K562 (cell line): ENCODE measurements at regions not wholly inside any gene's neighbourhood (a gene's known extent, or its start where the extent isn't known, plus 50 kb on each side); places are given as distances from the start of the nearest gene placed in this dataset.

Experiments
- ATAC-seq: fragments of 200-7000 bp; cut with Tn5 transposase; 3 replicates; pipeline ENCODE4 v1.9.1; 2020; ENCODE audit warnings: moderate library complexity
- BruUV-seq: library from RNA; stranded (reverse); fragments of 400-500 nt; replicated peaks from 2 replicates; lab custom pipeline; 2021; lab: Mats Ljungman, UMichigan
- CTCF ChIA-PET: fragments of 300-600 bp; formaldehyde crosslinking; extraction: SDS; loops from one replicate; lab custom pipeline; 2021; ENCODE audit warnings: low intra/inter-chr PET ratio; lab: Yijun Ruan, JAX
- POLR2A ChIA-PET: fragments of 300-600, 350-650 bp; sonication (Branson Sonifier 250); formaldehyde crosslinking; extraction: SDS; loops from one replicate; lab custom pipeline; 2021; ENCODE audit warnings: antibody characterized with exemption, inconsistent platforms; lab: Yijun Ruan, JAX
- DNase-seq, 4 experiments: peaks; one replicate each; pipeline versions ENCODE4 v3.0.0 to v3.0.0-alpha.2; 2011 to 2018; ENCODE audit warnings: low spot score in 3 of 4, mixed read lengths in 3 of 4; ENCODE audit errors: extremely low read depth in 1 of 4
- FAIRE-seq: peaks from 2 replicates; lab custom pipeline; 2011; peaks lifted over from hg19 to GRCh38; lab: Jason Lieb, UNC
- H2AFZ ChIP-seq: 2 replicates; pipeline ENCODE4 v1.6.0; 2011; ENCODE audit warnings: low read depth, low read length, control low read depth, inconsistent platforms
- H3K27ac ChIP-seq: fragments of 200-600 bp; 3 replicates; pipeline ENCODE4 v1.8.0; 2011; ENCODE audit warnings: low read depth, mild to moderate bottlenecking, control low read depth, inconsistent platforms, low read length, moderate library complexity, mixed read lengths; ENCODE audit errors: extremely low read depth
- H3K27me3 ChIP-seq, 2 experiments: fragments of 300-600 bp in 1 of 2; 2 replicates in 1 of 2; 3 replicates in 1 of 2; pipeline versions ENCODE4 v1.6.0 to v1.8.0; 2011; ENCODE audit warnings: inconsistent platforms in 2 of 2, low read length in 2 of 2, mild to moderate bottlenecking in 1 of 2, mixed read lengths in 1 of 2, moderate library complexity in 1 of 2; ENCODE audit not compliant: control insufficient read depth in 2 of 2, insufficient read depth in 2 of 2
- H3K36me3 ChIP-seq: fragments of 300-600 bp; 3 replicates; pipeline ENCODE4 v1.8.0; 2011; ENCODE audit warnings: mild to moderate bottlenecking, low read length, inconsistent platforms; ENCODE audit not compliant: control insufficient read depth, insufficient read depth
- H3K4me1 ChIP-seq, 2 experiments: fragments of 200-600 bp in 1 of 2; replicated peaks in 1 of 2; 2 replicates in 1 of 2; 3 replicates in 1 of 2; pipeline versions ENCODE4 v1.5.1 to v1.8.0; 2011; ENCODE audit warnings: inconsistent platforms in 2 of 2, low read length in 2 of 2, mild to moderate bottlenecking in 1 of 2, mixed read lengths in 1 of 2, moderate library complexity in 1 of 2; ENCODE audit not compliant: control insufficient read depth in 2 of 2, insufficient read depth in 2 of 2
- H3K4me2 ChIP-seq: 2 replicates; pipeline ENCODE4 v1.6.1; 2011; ENCODE audit warnings: low read length, control low read depth, inconsistent platforms, mixed read lengths; ENCODE audit not compliant: insufficient read depth
- H3K4me3 ChIP-seq: fragments of 200-600 bp; sonication (generic), shearing (Covaris generic); 2 replicates; pipeline ENCODE4 v1.5.1; 2016; ENCODE audit warnings: control low read depth, inconsistent platforms
- H3K79me2 ChIP-seq: fragments of 200-600 bp; 3 replicates; pipeline ENCODE4 v1.8.0; 2011; ENCODE audit warnings: low read length, inconsistent platforms; ENCODE audit not compliant: control insufficient read depth, insufficient read depth
- H3K9ac ChIP-seq, 2 experiments: 2 replicates each; pipeline versions ENCODE4 v1.6.0 to v1.6.1; 2011; ENCODE audit warnings: low read depth in 2 of 2, low read length in 2 of 2, control low read depth in 1 of 2, inconsistent platforms in 1 of 2, mild to moderate bottlenecking in 1 of 2, mixed read lengths in 1 of 2; ENCODE audit not compliant: insufficient read depth in 1 of 2
- H3K9me1 ChIP-seq: one replicate; pipeline ENCODE4 v1.6.0; 2011; ENCODE audit warnings: inconsistent platforms, mild to moderate bottlenecking, low read length, moderate library complexity; ENCODE audit not compliant: control insufficient read depth, insufficient read depth
- H3K9me3 ChIP-seq: replicated peaks from 2 replicates; pipeline ENCODE4 v1.5.1; 2011; ENCODE audit warnings: low read depth, low read length, inconsistent platforms; ENCODE audit not compliant: control insufficient read depth, insufficient read depth
- H4K20me1 ChIP-seq: replicated peaks from 2 replicates; pipeline ENCODE4 v1.6.1; 2011; ENCODE audit warnings: low read length, inconsistent platforms, mixed read lengths; ENCODE audit not compliant: control insufficient read depth, insufficient read depth
- BCL6 ChIP-seq: fragments of 250-450 bp; sonication (Bioruptor Pico); IDR thresholded peaks from 2 replicates; pipeline ENCODE4 v1.4.0; 2020
- CBFA2T2 ChIP-seq: fragments of 450-650 bp; conservative IDR thresholded peaks from 2 replicates; pipeline ENCODE4 v1.6.1; 2017; ENCODE audit warnings: mild to moderate bottlenecking
- FOXJ3 ChIP-seq: sonication (generic); formaldehyde crosslinking; IDR thresholded peaks from 2 replicates; pipeline ENCODE4 v1.4.0; 2020; ENCODE audit warnings: mild to moderate bottlenecking, missing genetic modification reagents
- HNRNPLL ChIP-seq: fragments of 200-400 bp; formaldehyde crosslinking; IDR thresholded peaks from 2 replicates; pipeline ENCODE4 v1.6.1; 2017; ENCODE audit warnings: low read length, low read depth, mild to moderate bottlenecking; ENCODE audit not compliant: poor library complexity, severe bottlenecking
- LEF1 ChIP-seq: fragments of 450-650 bp; IDR thresholded peaks from 2 replicates; pipeline ENCODE4 v1.6.1; 2016; ENCODE audit warnings: mild to moderate bottlenecking
- NFIC ChIP-seq: fragments of 450-650 bp; IDR thresholded peaks from 2 replicates; pipeline ENCODE4 v1.6.1; 2017; ENCODE audit warnings: mild to moderate bottlenecking, inconsistent platforms
- NFIX ChIP-seq: fragments of 250-450 bp; sonication (Bioruptor Pico); IDR thresholded peaks from 2 replicates; pipeline ENCODE4 v1.4.0; 2020; ENCODE audit warnings: low read depth, mild to moderate bottlenecking, moderate library complexity
- POU5F1 ChIP-seq: fragments of 150-350 bp; IDR thresholded peaks from 2 replicates; pipeline ENCODE4 v1.6.1; 2014; ENCODE audit warnings: borderline replicate concordance, low read length, low read depth, mild to moderate bottlenecking; ENCODE audit not compliant: partially characterized antibody
- RFX7 ChIP-seq: fragments of 250-450 bp; sonication (Bioruptor Pico); IDR thresholded peaks from 2 replicates; pipeline ENCODE4 v1.5.1; 2021; ENCODE audit warnings: mild to moderate bottlenecking
- ZNF134 ChIP-seq: fragments of 250-450 bp; sonication (Bioruptor Pico); conservative IDR thresholded peaks from 2 replicates; pipeline ENCODE4 v1.4.0; 2020
- ZNF140 ChIP-seq: fragments of 250-450 bp; sonication (Bioruptor Pico); IDR thresholded peaks from 2 replicates; pipeline ENCODE4 v1.8.0; 2021; ENCODE audit warnings: moderate library complexity, mild to moderate bottlenecking, inconsistent platforms
- WGBS: fragments of 100-300 bp; shearing (Covaris generic); methylation state at CpG from one replicate; pipeline ENCODE4 v1.1.6; 2016; ENCODE audit warnings: low coverage, mixed read lengths; ENCODE audit not compliant: insufficient coverage; ENCODE audit errors: missing lambda C conversion rate; 5-methylcytosine and 5-hydroxymethylcytosine counted together
- in situ Hi-C: fragments of 300-500 bp; cut with MboI; formaldehyde crosslinking; loops from 4 replicates; pipeline ENCODE4 v1.15.0; 2018; ENCODE audit warnings: inconsistent platforms, mixed read lengths
- intact Hi-C: fragments of 100-400 bp; cut with micrococcal nuclease; formaldehyde crosslinking; loops from 2 replicates; pipeline ENCODE4 v1.14.2; 2022
- TF ChIP-seq, protein P1 (sequence below): fragments of 450-650 bp; formaldehyde crosslinking; IDR thresholded peaks from 2 replicates; pipeline ENCODE4 v1.4.0; 2022; ENCODE audit warnings: missing genetic modification characterization

GRCh38 chr1:168903237-168903830 is 174.3 kb upstream of the DPT start:
- no TSS peak for BruUV-seq
- ChIA-PET CTCF (interaction anchor here (0.7 kb wide), 1 partner anchor 558 kb away, joined by 3 read pairs; no protein-coding TSS in a partner anchor), POLR2A (interaction anchor here (0.6 to 1.3 kb wide), 2 partner anchors 17 to 21 kb away, joined by 3 read pairs; no protein-coding TSS in a partner anchor)
- Histone ChIP-seq H3K4me1 (no peaks in the 10 kb centered on the region), H2AFZ (no peak overlapping the region), H3K9me1 (no peaks in the 10 kb centered on the region), H3K27me3 (no peaks in the 10 kb centered on the region), H3K36me3 (no peaks in the 10 kb centered on the region), H3K4me2 (no peak overlapping the region), H3K9me3 (no peaks in the 10 kb centered on the region), H4K20me1 (no peaks in the 10 kb centered on the region), H3K9ac (no peak overlapping the region), H3K79me2 (no peaks in the 10 kb centered on the region), H3K27ac (no peak overlapping the region), H3K4me3 (no peak overlapping the region)
- FAIRE-seq = no peak
- ATAC-seq = no peak
- no peak for DNase-seq
- intact Hi-C loops (no loop called here), in situ Hi-C loops (no loop called here)
- TF ChIP-seq NFIX (CRISPR knock-in tag) = peak; percentile 96
- peak; percentile 97 for TF ChIP-seq NFIC
- no peak for TF ChIP-seq ZNF134 (CRISPR knock-in tag)
- WGBS = 3% methylated on average over 2 of the region's 2 CpGs

DNA sequence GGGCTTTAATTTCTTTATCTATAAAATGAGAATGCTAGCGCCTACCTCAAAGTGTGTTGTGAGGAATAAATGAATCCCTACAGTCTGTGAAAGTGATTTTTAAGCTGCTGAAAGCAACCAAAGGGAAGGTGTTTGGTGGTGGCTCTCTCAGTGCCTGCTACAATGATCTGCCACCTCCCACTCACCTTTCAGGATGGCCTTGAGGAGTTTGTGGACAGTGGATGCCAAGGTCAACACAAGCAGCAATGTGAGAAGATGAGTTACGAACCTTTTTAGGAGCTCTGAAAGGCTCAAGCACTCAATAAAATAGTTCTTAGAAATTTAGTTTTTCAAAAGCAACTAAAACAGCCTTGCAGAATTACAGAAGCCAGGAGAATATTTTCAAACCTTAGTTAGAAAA is 176.6 kb upstream of the DPT start:
- intact Hi-C loops (no loop called here), in situ Hi-C loops (no loop called here)
- WGBS = 0% methylated on average over 2 of the region's 2 CpGs
- Histone ChIP-seq H3K4me3 (no peak overlapping the region), H3K27me3 (no peaks in the 10 kb centered on the region), H3K27ac (no peak overlapping the region), H3K36me3 (no peaks in the 10 kb centered on the region), H3K4me2 (no peak overlapping the region), H3K9me3 (no peaks in the 10 kb centered on the region), H3K9ac (no peak overlapping the region), H3K9me1 (no peaks in the 10 kb centered on the region), H4K20me1 (no peaks in the 10 kb centered on the region), H3K4me1 (no peaks in the 10 kb centered on the region), H3K79me2 (no peaks in the 10 kb centered on the region), H2AFZ (no peak overlapping the region)
- POLR2A ChIA-PET = interaction anchor here (0.6 kb wide), 1 partner anchor 165 kb away, joined by 3 read pairs; no protein-coding TSS in a partner anchor
- no TSS peak for BruUV-seq
- FAIRE-seq (no peak), ATAC-seq (no peak), DNase-seq (no peak)
- CTCF ChIA-PET = no interaction called here
- TF ChIP-seq RFX7 = no peak
- no peak for TF ChIP-seq BCL6 (CRISPR knock-in tag)
- TF ChIP-seq FOXJ3 (CRISPR knock-in tag) = no peak
- no peak for TF ChIP-seq CBFA2T2
- TF ChIP-seq HNRNPLL = no peak
- TF ChIP-seq POU5F1 = no peak
- TF ChIP-seq, protein P1, sequence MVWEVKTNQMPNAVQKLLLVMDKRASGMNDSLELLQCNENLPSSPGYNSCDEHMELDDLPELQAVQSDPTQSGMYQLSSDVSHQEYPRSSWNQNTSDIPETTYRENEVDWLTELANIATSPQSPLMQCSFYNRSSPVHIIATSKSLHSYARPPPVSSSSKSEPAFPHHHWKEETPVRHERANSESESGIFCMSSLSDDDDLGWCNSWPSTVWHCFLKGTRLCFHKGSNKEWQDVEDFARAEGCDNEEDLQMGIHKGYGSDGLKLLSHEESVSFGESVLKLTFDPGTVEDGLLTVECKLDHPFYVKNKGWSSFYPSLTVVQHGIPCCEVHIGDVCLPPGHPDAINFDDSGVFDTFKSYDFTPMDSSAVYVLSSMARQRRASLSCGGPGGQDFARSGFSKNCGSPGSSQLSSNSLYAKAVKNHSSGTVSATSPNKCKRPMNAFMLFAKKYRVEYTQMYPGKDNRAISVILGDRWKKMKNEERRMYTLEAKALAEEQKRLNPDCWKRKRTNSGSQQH (CRISPR knock-in tag) = no peak
- no peak for TF ChIP-seq ZNF140 (CRISPR knock-in tag)
- TF ChIP-seq LEF1 = no peak
